DOHH2 (cell line): ENCODE measurements at regions not wholly inside any gene's neighbourhood (a gene's known extent, or its start where the extent isn't known, plus 50 kb on each side); places are given as distances from the start of the nearest gene placed in this dataset.

ENCODE experiments used
- CTCF ChIP-seq: fragments of 200-600 bp; sonication (generic); IDR thresholded peaks from one replicate; pipeline ENCODE4 v1.5.1; 2014; ENCODE audit warnings: antibody characterized with exemption, mild to moderate bottlenecking, low read depth, low read length; ENCODE audit not compliant: poor library complexity, severe bottlenecking
- EZH2phosphoT487 ChIP-seq: fragments of 200-600 bp; sonication (generic); IDR thresholded peaks from 2 replicates; pipeline ENCODE4 v1.6.1; 2017; ENCODE audit warnings: borderline replicate concordance, mild to moderate bottlenecking, antibody characterized with exemption, low read length, moderate library complexity, mixed read lengths

GRCh38 chr3:72485641-72486040 lies 362.6 kb downstream of the SHQ1 start:
- TF ChIP-seq CTCF (no peak), EZH2phosphoT487 (no peak)
